ENCODE measurements at regions not wholly inside any gene's neighbourhood (a gene's known extent, or its start where the extent isn't known, plus 50 kb on each side); places are given as distances from the start of the nearest gene placed in this dataset. TPM values are rescaled to one million over a fixed set of nuclear protein-coding genes. Genes with fewer than 3 reads are reported as not detected.

Small RNA genes lying in the stretch of these regions (small RNA-seq; reads per million reads assigned to genes)
- not detected for gene AC010967.3 (ENCODE audit: low replicate concordance)
- gene AC069157.1 (ENCODE audit: low replicate concordance), result not detected
- not detected for gene AC097463.2 (ENCODE audit: low replicate concordance)
- not detected for gene CRYGGP (ENCODE audit: low replicate concordance)
- not detected for gene MIR4431 (ENCODE audit: low replicate concordance)
- not detected for gene RF00019 (ENCODE audit: low replicate concordance)
- not detected for gene RF00424 (ENCODE audit: low replicate concordance)
- not detected for gene RNU6-997P (ENCODE audit: low replicate concordance)
